ENCODE measurements at regions not wholly inside any gene's neighbourhood (a gene's known extent, or its start where the extent isn't known, plus 50 kb on each side); places are given as distances from the start of the nearest gene placed in this dataset.

DNA sequence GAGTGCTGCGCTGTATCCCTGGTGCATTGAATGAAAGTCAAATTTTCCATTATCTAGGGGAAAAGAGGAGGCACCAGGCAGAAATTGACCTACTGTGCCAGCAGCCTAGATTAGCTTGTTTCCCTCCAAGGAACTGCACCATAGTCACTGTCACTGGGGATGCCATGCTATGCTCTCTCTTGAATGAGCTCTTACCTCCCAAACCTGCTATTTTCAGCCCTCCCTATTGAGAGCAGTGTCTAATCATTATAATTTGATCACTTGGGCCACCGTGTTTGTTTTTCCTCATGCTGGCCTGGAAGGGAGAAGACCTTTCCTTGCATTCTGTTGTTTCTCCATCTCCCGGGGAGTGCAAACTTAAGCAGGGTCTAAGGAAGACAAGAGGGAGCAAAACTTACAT, 492.9 kb downstream of the SIPA1L2 start:
- H3K36me3 ChIP-seq = no peaks in the 10 kb centered on the region
- ATAC-seq = no peak
- H3K4me1 ChIP-seq = no peaks in the 10 kb centered on the region
- H3K9me3 ChIP-seq = peaks cover 0 to 4% (median 0%) of the 10 kb centered on the region in 3 donors
- no peak overlapping the region for H3K27ac ChIP-seq
- H3K4me3 ChIP-seq = no peak overlapping the region
- TF ChIP-seq, protein P1, sequence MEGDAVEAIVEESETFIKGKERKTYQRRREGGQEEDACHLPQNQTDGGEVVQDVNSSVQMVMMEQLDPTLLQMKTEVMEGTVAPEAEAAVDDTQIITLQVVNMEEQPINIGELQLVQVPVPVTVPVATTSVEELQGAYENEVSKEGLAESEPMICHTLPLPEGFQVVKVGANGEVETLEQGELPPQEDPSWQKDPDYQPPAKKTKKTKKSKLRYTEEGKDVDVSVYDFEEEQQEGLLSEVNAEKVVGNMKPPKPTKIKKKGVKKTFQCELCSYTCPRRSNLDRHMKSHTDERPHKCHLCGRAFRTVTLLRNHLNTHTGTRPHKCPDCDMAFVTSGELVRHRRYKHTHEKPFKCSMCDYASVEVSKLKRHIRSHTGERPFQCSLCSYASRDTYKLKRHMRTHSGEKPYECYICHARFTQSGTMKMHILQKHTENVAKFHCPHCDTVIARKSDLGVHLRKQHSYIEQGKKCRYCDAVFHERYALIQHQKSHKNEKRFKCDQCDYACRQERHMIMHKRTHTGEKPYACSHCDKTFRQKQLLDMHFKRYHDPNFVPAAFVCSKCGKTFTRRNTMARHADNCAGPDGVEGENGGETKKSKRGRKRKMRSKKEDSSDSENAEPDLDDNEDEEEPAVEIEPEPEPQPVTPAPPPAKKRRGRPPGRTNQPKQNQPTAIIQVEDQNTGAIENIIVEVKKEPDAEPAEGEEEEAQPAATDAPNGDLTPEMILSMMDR (IDR thresholded peaks at IDR 0.05) = no peak
- no peak for TF ChIP-seq POLR2A (IDR thresholded peaks at IDR 0.05)
- WGBS, 2 donors (ENCODE audit: low coverage in 1 of 2) = 63 to 93% methylated on average over 1 to 2 of the region's 3 CpGs
- no peaks in the 10 kb centered on the region for H3K27me3 ChIP-seq

DNA sequence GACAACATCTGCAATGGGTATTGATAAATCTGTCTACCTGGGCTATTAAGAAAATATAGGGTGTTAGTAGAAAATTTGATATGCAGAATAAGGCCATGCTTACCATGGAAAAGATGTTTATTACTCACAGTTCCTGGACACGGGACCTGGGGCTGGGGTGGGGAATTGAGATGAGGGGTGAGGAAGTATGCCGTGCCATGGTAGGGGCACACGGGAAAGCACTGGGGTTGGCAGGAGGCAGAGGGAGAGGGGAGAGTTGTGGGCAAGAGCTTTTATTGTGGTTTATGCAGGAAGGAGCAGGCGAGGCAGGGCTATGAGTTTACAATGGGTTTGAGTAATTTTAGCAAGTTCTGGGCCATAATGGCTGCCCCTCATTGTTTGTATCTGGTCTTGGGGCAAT, 493.8 kb downstream of the SIPA1L2 start:
- H3K27ac ChIP-seq = no peak overlapping the region
- H3K4me3 ChIP-seq = no peak overlapping the region
- no peaks in the 10 kb centered on the region for H3K27me3 ChIP-seq
- no peak for TF ChIP-seq POLR2AphosphoS5 (IDR thresholded peaks at IDR 0.05)
- TF ChIP-seq, protein P1 (IDR thresholded peaks at IDR 0.05) = no peak
- TF ChIP-seq POLR2A (IDR thresholded peaks at IDR 0.05) = no peak
- TF ChIP-seq EP300 (IDR thresholded peaks at IDR 0.05) = no peak
- no peak for ATAC-seq
- WGBS, 2 donors (ENCODE audit: low coverage in 1 of 2) = 82 to 95% methylated on average over 3 to 4 of the region's 4 CpGs
- H3K36me3 ChIP-seq = no peaks in the 10 kb centered on the region
- H3K9me3 ChIP-seq = peaks cover 0 to 4% (median 0%) of the 10 kb centered on the region in 3 donors
- H3K4me1 ChIP-seq = no peaks in the 10 kb centered on the region

DNA sequence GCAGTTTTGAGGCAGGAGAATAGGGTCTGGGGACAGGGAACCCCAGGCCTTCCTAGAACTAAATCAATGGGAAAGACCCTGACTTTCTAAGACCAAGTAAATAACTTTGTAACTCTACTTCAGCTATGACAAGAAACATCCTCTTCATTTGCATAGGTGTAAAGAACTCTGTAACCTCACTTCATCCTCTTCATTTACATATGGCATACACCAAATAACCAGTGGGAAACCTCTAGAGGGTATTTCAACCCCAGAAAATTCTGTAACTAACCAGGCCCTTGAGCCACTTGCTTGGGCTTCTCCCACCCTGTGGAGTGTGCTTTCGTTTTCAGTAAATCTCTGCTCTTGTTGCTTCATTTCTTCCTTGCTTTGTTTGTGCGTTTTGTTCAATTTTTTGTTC, 495.6 kb downstream of the SIPA1L2 start:
- H3K27ac ChIP-seq = no peak overlapping the region
- H3K27me3 ChIP-seq = no peaks in the 10 kb centered on the region
- TF ChIP-seq, protein P1 (IDR thresholded peaks at IDR 0.05) = no peak
- TF ChIP-seq POLR2A (IDR thresholded peaks at IDR 0.05) (no peak), POLR2AphosphoS5 (IDR thresholded peaks at IDR 0.05) (no peak), EP300 (IDR thresholded peaks at IDR 0.05) (no peak)
- peaks cover 0 to 3% (median 0%) of the 10 kb centered on the region in 3 donors for H3K9me3 ChIP-seq
- no peak for ATAC-seq
- no peaks in the 10 kb centered on the region for H3K36me3 ChIP-seq
- no peaks in the 10 kb centered on the region for H3K4me1 ChIP-seq
- 83 to 96% methylated on average over 2 of the region's 2 CpGs for WGBS, 2 donors (ENCODE audit: low coverage in 1 of 2)
- no peak overlapping the region for H3K4me3 ChIP-seq

DNA sequence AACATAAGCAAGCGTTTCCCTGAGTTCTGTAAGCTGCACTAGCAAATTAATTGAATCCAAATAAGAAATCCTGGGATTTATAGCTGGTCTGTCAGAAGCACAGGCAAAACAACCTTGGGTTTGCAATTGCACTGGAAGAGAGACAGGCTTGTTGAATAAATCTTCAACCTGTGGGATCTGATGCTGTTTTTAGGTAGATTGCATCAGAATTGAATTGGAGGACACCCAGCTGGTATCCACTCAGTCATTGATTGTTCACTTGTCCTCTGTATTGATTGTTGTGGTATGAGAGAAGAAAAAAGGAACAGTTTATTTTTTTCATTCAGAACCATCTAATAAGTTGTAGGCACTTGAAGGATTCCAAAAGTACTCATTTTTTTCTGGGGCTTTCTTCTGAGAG, 497.4 kb downstream of the SIPA1L2 start:
- no peak for ATAC-seq
- Histone ChIP-seq H3K9me3 (peaks cover 0 to 3% (median 0%) of the 10 kb centered on the region in 3 donors), H3K4me1 (no peaks in the 10 kb centered on the region), H3K4me3 (no peak overlapping the region), H3K27ac (no peak overlapping the region), H3K36me3 (no peaks in the 10 kb centered on the region), H3K27me3 (no peaks in the 10 kb centered on the region)
- WGBS, 2 donors (ENCODE audit: low coverage in 1 of 2) = 67 to 92% methylated on average over 1 of the region's 1 CpG
- TF ChIP-seq, protein P1 (IDR thresholded peaks at IDR 0.05) = no peak
- TF ChIP-seq EP300 (IDR thresholded peaks at IDR 0.05) (no peak), POLR2A (IDR thresholded peaks at IDR 0.05) (no peak)

DNA sequence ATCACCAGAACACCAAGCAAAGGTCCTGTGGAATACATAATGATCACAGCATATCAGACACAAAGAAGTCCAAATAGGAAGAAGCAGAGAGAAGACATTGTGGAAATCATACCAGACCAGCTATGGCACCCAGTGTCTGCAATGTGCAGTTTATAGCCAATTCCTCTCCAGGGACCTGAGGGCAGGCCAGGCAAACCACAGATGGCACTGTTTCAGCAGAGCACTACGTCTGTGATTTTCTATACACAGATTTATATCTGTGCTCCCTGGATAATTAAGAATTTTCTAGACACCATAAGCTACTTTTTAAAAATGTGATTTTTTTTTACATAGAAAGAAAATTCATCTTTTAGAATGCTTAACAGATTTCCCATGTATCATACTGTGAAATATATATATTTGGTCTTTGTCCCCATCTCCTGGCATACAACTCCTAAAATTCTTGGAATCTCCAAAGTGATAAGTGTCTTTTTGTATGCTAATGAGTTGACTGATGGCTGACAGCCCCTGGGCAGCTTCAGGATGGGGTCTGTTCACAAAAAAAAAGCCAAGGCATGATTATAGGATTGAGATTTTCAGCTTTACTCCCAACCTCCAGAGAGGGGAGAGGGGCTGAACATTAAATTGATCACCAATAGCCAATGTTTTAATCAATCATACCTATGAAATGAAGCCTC, 498.1 kb downstream of the SIPA1L2 start:
- no peak for TF ChIP-seq POLR2AphosphoS5 (IDR thresholded peaks at IDR 0.05)
- TF ChIP-seq, protein P1 (IDR thresholded peaks at IDR 0.05) = no peak
- TF ChIP-seq EP300 (IDR thresholded peaks at IDR 0.05) = no peak
- no peak for TF ChIP-seq POLR2A (IDR thresholded peaks at IDR 0.05)
- Histone ChIP-seq H3K9me3 (peaks cover 0 to 3% (median 0%) of the 10 kb centered on the region in 3 donors), H3K4me3 (no peak overlapping the region), H3K27me3 (no peaks in the 10 kb centered on the region), H3K27ac (no peak overlapping the region), H3K4me1 (no peaks in the 10 kb centered on the region), H3K36me3 (no peaks in the 10 kb centered on the region)
- ATAC-seq = no peak
- 75 to 100% methylated on average over 1 of the region's 1 CpG for WGBS, 2 donors (ENCODE audit: low coverage in 1 of 2)

Measured in gastroesophageal sphincter (tissue), 4 donors.